H1 (cell line): ENCODE measurements at regions not wholly inside any gene's neighbourhood (a gene's known extent, or its start where the extent isn't known, plus 50 kb on each side); places are given as distances from the start of the nearest gene placed in this dataset.

Source experiments
- CTCF ChIA-PET: fragments of 300-600 bp; sonication (Branson Sonifier 250); formaldehyde crosslinking; loops from one replicate; lab custom pipeline; 2021; ENCODE audit not compliant: partially characterized antibody; lab: Charles Lee
- POLR2A ChIA-PET: fragments of 300-600 bp; sonication (Branson Sonifier 250); formaldehyde crosslinking; loops from one replicate; lab custom pipeline; 2021; ENCODE audit warnings: inconsistent platforms; ENCODE audit not compliant: partially characterized antibody; lab: Charles Lee
- DNase-seq, 2 experiments: peaks; one replicate each; pipeline versions ENCODE4 v3.0.0 to v3.0.0-alpha.2; 2010 to 2022; ENCODE audit warnings: low spot score in 2 of 2, low read depth in 1 of 2, mixed read lengths in 1 of 2
- FAIRE-seq: peaks from 2 replicates; lab custom pipeline; 2011; peaks lifted over from hg19 to GRCh38; lab: Jason Lieb, UNC
- H2AFZ ChIP-seq: 2 replicates; pipeline ENCODE4 v1.8.1; 2012; ENCODE audit warnings: low read length, inconsistent platforms
- H2AK5ac ChIP-seq: 2 replicates; pipeline ENCODE4 v1.6.1; 2013; ENCODE audit warnings: low read depth, low read length
- H2BK120ac ChIP-seq: replicated peaks from 2 replicates; pipeline ENCODE3; 2013; ENCODE audit warnings: low read depth, low read length, inconsistent platforms
- H2BK12ac ChIP-seq: 2 replicates; pipeline ENCODE4 v1.6.1; 2013; ENCODE audit warnings: low read depth, low read length
- H2BK15ac ChIP-seq: 2 replicates; pipeline ENCODE4 v1.6.1; 2013; ENCODE audit warnings: low read length
- H2BK20ac ChIP-seq: 2 replicates; pipeline ENCODE4 v1.6.1; 2013; ENCODE audit warnings: low read length
- H2BK5ac ChIP-seq: 2 replicates; pipeline ENCODE4 v1.6.1; 2013; ENCODE audit warnings: low read depth, low read length
- H3K14ac ChIP-seq: 2 replicates; pipeline ENCODE4 v1.6.1; 2013; ENCODE audit warnings: inconsistent platforms; ENCODE audit not compliant: insufficient read length
- H3K18ac ChIP-seq: 2 replicates; pipeline ENCODE4 v1.6.1; 2013; ENCODE audit warnings: low read length; ENCODE audit errors: extremely low read depth
- H3K23ac ChIP-seq: 2 replicates; pipeline ENCODE4 v1.6.1; 2013; ENCODE audit warnings: inconsistent platforms; ENCODE audit not compliant: insufficient read length
- H3K23me2 ChIP-seq: 2 replicates; pipeline ENCODE4 v1.6.1; 2013; ENCODE audit warnings: low read depth, low read length
- H3K27ac ChIP-seq: 2 replicates; pipeline ENCODE4 v1.6.1; 2011; ENCODE audit warnings: low read depth, low read length, inconsistent platforms
- H3K27me3 ChIP-seq, 4 experiments: replicated peaks in 1 of 4; 1 replicate in 1 of 4; 2 replicates in 3 of 4; pipeline versions ENCODE4 v1.6.1 to v1.8.1; 2011 to 2013; ENCODE audit warnings: low read length in 3 of 4, mild to moderate bottlenecking in 3 of 4, inconsistent platforms in 2 of 4, mixed read lengths in 2 of 4, moderate library complexity in 1 of 4; ENCODE audit not compliant: control insufficient read depth in 3 of 4, insufficient read depth in 3 of 4; ENCODE audit errors: extremely low read depth in 1 of 4
- H3K36me3 ChIP-seq, 4 experiments: 2 replicates each; pipeline versions ENCODE4 v1.6.1 to v1.8.1; 2011 to 2013; ENCODE audit warnings: mild to moderate bottlenecking in 4 of 4, low read length in 3 of 4, moderate library complexity in 2 of 4, control low read depth in 1 of 4, inconsistent platforms in 1 of 4; ENCODE audit not compliant: insufficient read depth in 4 of 4, control insufficient read depth in 2 of 4
- H3K4ac ChIP-seq: replicated peaks from 2 replicates; pipeline ENCODE3; 2013; ENCODE audit warnings: low read length, low read depth, mixed read lengths, inconsistent platforms; ENCODE audit not compliant: insufficient read length
- H3K4me1 ChIP-seq, 4 experiments: replicated peaks in 1 of 4; 1 replicate in 1 of 4; 2 replicates in 3 of 4; pipeline versions ENCODE4 v1.6.1 to v1.8.1; 2011 to 2013; ENCODE audit warnings: low read length in 3 of 4, inconsistent platforms in 2 of 4, mixed read lengths in 1 of 4; ENCODE audit not compliant: insufficient read depth in 4 of 4, control insufficient read depth in 3 of 4
- H3K4me2 ChIP-seq, 2 experiments: 2 replicates each; pipeline versions ENCODE4 v1.6.1 to v1.8.1; 2011 to 2013; ENCODE audit warnings: low read depth in 2 of 2, low read length in 2 of 2, control low read depth in 1 of 2, inconsistent platforms in 1 of 2, mild to moderate bottlenecking in 1 of 2; ENCODE audit not compliant: insufficient read depth in 1 of 2
- H3K4me3 ChIP-seq, 4 experiments: fragments of 200-600, 300-600 bp in 1 of 4; sonication (generic), shearing (Covaris generic), sonication (Bioruptor Twin) in 1 of 4; 2 replicates each; pipeline versions ENCODE4 v1.5.1 to v1.8.1; 2011 to 2016; ENCODE audit warnings: low read length in 4 of 4, low read depth in 3 of 4, control low read depth in 2 of 4, inconsistent platforms in 2 of 4, mild to moderate bottlenecking in 2 of 4, mixed read lengths in 1 of 4, moderate library complexity in 1 of 4; ENCODE audit not compliant: insufficient read depth in 2 of 4; ENCODE audit errors: extremely low read depth in 1 of 4
- H3K56ac ChIP-seq: replicated peaks from 2 replicates; pipeline ENCODE3; 2013; ENCODE audit warnings: low read depth, mild to moderate bottlenecking, mixed read lengths, low read length, inconsistent platforms; ENCODE audit not compliant: insufficient read length
- H3K79me1 ChIP-seq: 2 replicates; pipeline ENCODE4 v1.6.1; 2013; ENCODE audit warnings: low read depth, low read length, control low read depth
- H3K79me2 ChIP-seq, 2 experiments: 2 replicates each; pipeline versions ENCODE4 v1.6.1 to v1.8.1; 2012 to 2013; ENCODE audit warnings: low read length in 2 of 2, mild to moderate bottlenecking in 2 of 2, inconsistent platforms in 1 of 2; ENCODE audit not compliant: insufficient read depth in 2 of 2, control insufficient read depth in 1 of 2
- H3K9ac ChIP-seq, 4 experiments: replicated peaks in 1 of 4; 1 replicate in 1 of 4; 2 replicates in 3 of 4; pipeline versions ENCODE4 v1.6.1 to v1.8.1; 2011 to 2013; ENCODE audit warnings: low read depth in 3 of 4, low read length in 3 of 4, control low read depth in 2 of 4, mild to moderate bottlenecking in 2 of 4, moderate library complexity in 2 of 4, inconsistent platforms in 1 of 4; ENCODE audit errors: extremely low read depth in 1 of 4
- H3K9me3 ChIP-seq, 2 experiments: 2 replicates each; pipeline versions ENCODE4 v1.6.1 to v1.8.1; 2012 to 2013; ENCODE audit warnings: mild to moderate bottlenecking in 2 of 2, moderate library complexity in 2 of 2, control low read depth in 1 of 2, inconsistent platforms in 1 of 2, low read depth in 1 of 2, low read length in 1 of 2, mixed read lengths in 1 of 2; ENCODE audit not compliant: insufficient read depth in 2 of 2
- H4K20me1 ChIP-seq, 2 experiments: replicated peaks in 1 of 2; 2 replicates each; pipeline versions ENCODE3 to v1.8.1; 2011 to 2013; ENCODE audit warnings: inconsistent platforms in 2 of 2, low read length in 2 of 2, mild to moderate bottlenecking in 1 of 2; ENCODE audit not compliant: insufficient read depth in 2 of 2, control insufficient read depth in 1 of 2
- H4K5ac ChIP-seq: 2 replicates; pipeline ENCODE4 v1.6.1; 2013; ENCODE audit warnings: low read length, low read depth, mixed read lengths, inconsistent platforms; ENCODE audit not compliant: insufficient read length
- H4K8ac ChIP-seq: 2 replicates; pipeline ENCODE4 v1.8.0; 2013; ENCODE audit warnings: mild to moderate bottlenecking, moderate library complexity, low read length, inconsistent platforms; ENCODE audit not compliant: insufficient read depth; ENCODE audit errors: extremely low read depth
- H4K91ac ChIP-seq: replicated peaks from 2 replicates; pipeline ENCODE3; 2013; ENCODE audit warnings: low read length, mixed read lengths, inconsistent platforms; ENCODE audit not compliant: insufficient read length
- ATF3 ChIP-seq: IDR thresholded peaks from 2 replicates; pipeline ENCODE4 v1.6.1; 2011; ENCODE audit warnings: low read depth, mild to moderate bottlenecking, low read length; ENCODE audit not compliant: insufficient read depth
- CBX5 ChIP-seq: fragments of 300-800, 300-1000 bp; sonication (generic); IDR thresholded peaks from 2 replicates; pipeline ENCODE4 v1.7.1; 2016; ENCODE audit warnings: antibody characterized with exemption, low read length, low read depth
- CEBPB ChIP-seq: IDR thresholded peaks from 2 replicates; pipeline ENCODE4 v1.6.1; 2012; ENCODE audit warnings: low read depth, low read length
- CTBP2 ChIP-seq: IDR thresholded peaks from 2 replicates; pipeline ENCODE4 v1.7.0; 2011; ENCODE audit warnings: borderline replicate concordance, mild to moderate bottlenecking, moderate library complexity, mixed read lengths, low read length; ENCODE audit not compliant: insufficient read depth, insufficient read length
- EZH2 ChIP-seq: fragments of 200-600 bp; sonication (generic); IDR thresholded peaks from 2 replicates; pipeline ENCODE4 v1.7.1; 2012; ENCODE audit warnings: low read depth, mild to moderate bottlenecking, moderate library complexity, low read length, inconsistent platforms; ENCODE audit not compliant: severe bottlenecking
- HDAC2 ChIP-seq, 2 experiments: fragments of 300-600 bp in 1 of 2; sonication (generic) in 1 of 2; IDR thresholded peaks; 2 replicates each; pipeline ENCODE4 v1.6.1; 2011 to 2012; ENCODE audit warnings: low read depth in 2 of 2, low read length in 2 of 2, mild to moderate bottlenecking in 2 of 2, moderate library complexity in 2 of 2, borderline replicate concordance in 1 of 2, inconsistent platforms in 1 of 2
- JUN ChIP-seq: IDR thresholded peaks from 2 replicates; pipeline ENCODE4 v1.6.1; 2011; ENCODE audit warnings: low read depth, mild to moderate bottlenecking, improper control_type of control experiment, low read length
- NANOG ChIP-seq: IDR thresholded peaks from 2 replicates; pipeline ENCODE4 v1.6.1; 2011; ENCODE audit warnings: low read length, low read depth, mild to moderate bottlenecking, inconsistent platforms; ENCODE audit not compliant: insufficient read depth, poor library complexity, severe bottlenecking
- RXRA ChIP-seq: IDR thresholded peaks from 2 replicates; pipeline ENCODE4 v1.6.1; 2011; ENCODE audit warnings: low read depth, mild to moderate bottlenecking, low read length, moderate library complexity; ENCODE audit not compliant: insufficient read depth
- SP1 ChIP-seq: IDR thresholded peaks from 2 replicates; pipeline ENCODE4 v1.6.1; 2011; ENCODE audit warnings: low read depth, low read length
- SP2 ChIP-seq: IDR thresholded peaks from 2 replicates; pipeline ENCODE4 v1.6.1; 2012; ENCODE audit warnings: mild to moderate bottlenecking, low read length, inconsistent platforms
- TAF7 ChIP-seq: optimal IDR thresholded peaks from 2 replicates; pipeline ENCODE3; 2011; ENCODE audit warnings: low read depth, mild to moderate bottlenecking, inconsistent platforms, low read length, moderate library complexity, borderline replicate concordance
- YY1 ChIP-seq: IDR thresholded peaks from 2 replicates; pipeline ENCODE4 v1.6.1; 2011; ENCODE audit warnings: low read depth, mild to moderate bottlenecking, low read length
- ZNF274 ChIP-seq: IDR thresholded peaks from 2 replicates; pipeline ENCODE4 v1.7.0; 2012; ENCODE audit warnings: low read length, borderline replicate concordance; ENCODE audit errors: extremely low read depth
- WGBS, 2 experiments: shearing (Covaris generic) in 1 of 2; methylation state at CpG; one replicate each; pipeline versions ENCODE4 v1.1.6 to v1.1.7; 2013 to 2015; ENCODE audit warnings: low lambda C conversion rate in 2 of 2, mixed read lengths in 2 of 2, inconsistent platforms in 1 of 2, low coverage in 1 of 2, missing lambda C conversion rate in 1 of 2; ENCODE audit not compliant: insufficient replicate concordance in 2 of 2, insufficient coverage in 1 of 2, insufficient read length in 1 of 2; ENCODE audit errors: extremely low coverage in 1 of 2, missing lambda C conversion rate in 1 of 2; 5-methylcytosine and 5-hydroxymethylcytosine counted together

DNA sequence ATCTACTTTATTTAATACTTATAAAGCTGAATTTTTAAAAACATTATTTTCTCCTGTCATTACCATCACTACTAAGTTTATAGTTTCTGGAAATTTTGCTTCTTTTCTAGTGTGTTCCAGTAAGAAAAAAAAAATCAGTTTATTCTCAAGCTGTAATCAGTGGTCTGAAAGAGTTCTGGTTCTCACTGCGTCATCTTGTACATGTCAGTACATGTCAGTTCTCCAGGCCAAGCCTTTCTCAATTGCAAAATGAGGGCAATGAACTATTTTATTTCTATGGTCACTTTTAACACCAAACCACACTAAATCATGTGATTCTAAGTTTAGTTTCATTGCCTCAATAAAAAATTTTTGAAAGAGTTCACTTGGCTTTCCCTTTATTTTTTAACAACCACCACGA, 468.9 kb upstream of the LRFN5 start:
- 89% methylated on average over 2 of the region's 2 CpGs; no CpG with 5 or more reads in 1 of the 2 experiments for WGBS, 2 experiments
- CTCF ChIA-PET = no interaction called here
- no peak for FAIRE-seq
- TF ChIP-seq CTBP2 = no peak
- no peak for TF ChIP-seq YY1
- TF ChIP-seq RXRA = no peak
- TF ChIP-seq NANOG = no peak
- TF ChIP-seq HDAC2 (IDR thresholded peaks at IDR 0.05; ENCODE audit: borderline replicate concordance in 1 of 2, low read depth in 2 of 2, low read length in 2 of 2) = no peak
- no peak for TF ChIP-seq JUN
- no peak for TF ChIP-seq TAF7
- TF ChIP-seq CBX5 = no peak
- TF ChIP-seq ATF3 = no peak
- no peak for TF ChIP-seq SP2
- TF ChIP-seq SP1 = no peak
- no peak for TF ChIP-seq EZH2
- no peak for TF ChIP-seq ZNF274
- no peak for TF ChIP-seq CEBPB

More for the DNA sequence above, 468.9 kb upstream of the LRFN5 start:
- Histone ChIP-seq H2BK15ac (no peak overlapping the region), H2BK12ac (no peak overlapping the region), H3K4me2 (no peak overlapping the region), H4K5ac (no peak overlapping the region), H3K23ac (no peak overlapping the region), H3K23me2 (0 out of 2 replicates have a peak, but pooled peaks cover 2% of the 10 kb centered on the region), H3K9me3 (no peaks in the 10 kb centered on the region), H3K36me3 (no peaks in the 10 kb centered on the region), H2BK20ac (no peak overlapping the region), H3K9ac (no peak overlapping the region), H4K91ac (no peak overlapping the region), H3K27ac (no peak overlapping the region), H3K4ac (no peak overlapping the region), H2AK5ac (no peak overlapping the region), H3K79me2 (no peaks in the 10 kb centered on the region), H2BK5ac (no peak overlapping the region), H3K18ac (no peak overlapping the region), H3K14ac (no peak overlapping the region), H3K4me3 (no peak overlapping the region), H2AFZ (no peak overlapping the region), H3K56ac (no peak overlapping the region), H2BK120ac (no peak overlapping the region), H4K8ac (no peak overlapping the region), H4K20me1 (no peaks in the 10 kb centered on the region), H3K27me3 (no peaks in the 10 kb centered on the region), H3K79me1 (no peaks in the 10 kb centered on the region), H3K4me1 (no peaks in the 10 kb centered on the region; a peak in 1 of 7 replicates)
- POLR2A ChIA-PET = interaction anchor here (0.7 kb wide), 1 partner anchor 1470 kb away, joined by 3 read pairs; no protein-coding TSS in a partner anchor
- no peak for DNase-seq
